RWPE2 (cell line): ENCODE measurements at regions not wholly inside any gene's neighbourhood (a gene's known extent, or its start where the extent isn't known, plus 50 kb on each side); places are given as distances from the start of the nearest gene placed in this dataset.
"Not testable (repeated sequence)": the region's sequence is repeated elsewhere in the genome, so short reads cannot be mapped to it uniquely, and the experiment has no call there.

Experiments
- ATAC-seq: fragments of 200-7000 bp; cut with Tn5 transposase; 3 replicates; pipeline ENCODE4 v1.9.1; 2021; ENCODE audit warnings: low read depth
- DNase-seq: peaks from one replicate; pipeline ENCODE4 v3.0.0-alpha.2; 2020; ENCODE audit warnings: low spot score
- H3K27ac ChIP-seq: fragments of 450-650 bp; 2 replicates; pipeline ENCODE4 v1.5.1; 2017; ENCODE audit warnings: mild to moderate bottlenecking; ENCODE audit not compliant: poor library complexity, severe bottlenecking
- H3K27me3 ChIP-seq: fragments of 250-450 bp; sonication (Bioruptor Pico); 2 replicates; pipeline ENCODE4 v1.5.1; 2021; ENCODE audit warnings: mild to moderate bottlenecking, moderate library complexity; ENCODE audit not compliant: insufficient read depth, poor library complexity, severe bottlenecking
- H3K36me3 ChIP-seq: fragments of 250-450 bp; sonication (Bioruptor Pico); 2 replicates; pipeline ENCODE4 v1.5.1; 2020; ENCODE audit warnings: low read depth, mild to moderate bottlenecking, moderate library complexity
- H3K4me1 ChIP-seq: fragments of 250-450 bp; sonication (Bioruptor Pico); 2 replicates; pipeline ENCODE4 v1.5.1; 2021; ENCODE audit warnings: mild to moderate bottlenecking, moderate library complexity; ENCODE audit not compliant: insufficient read depth, poor library complexity, severe bottlenecking
- H3K4me3 ChIP-seq: fragments of 250-450 bp; sonication (Bioruptor Pico); 2 replicates; pipeline ENCODE4 v1.5.1; 2021; ENCODE audit warnings: mild to moderate bottlenecking, moderate library complexity; ENCODE audit not compliant: severe bottlenecking
- H3K9me3 ChIP-seq: fragments of 250-450 bp; sonication (Bioruptor Pico); 2 replicates; pipeline ENCODE4 v1.5.1; 2021; ENCODE audit warnings: mild to moderate bottlenecking, moderate library complexity; ENCODE audit not compliant: severe bottlenecking
- CTCF ChIP-seq: fragments of 450-650 bp; IDR thresholded peaks from one replicate; pipeline ENCODE4 v1.5.1; 2017; ENCODE audit warnings: mild to moderate bottlenecking, moderate library complexity; ENCODE audit not compliant: poor library complexity, severe bottlenecking

GRCh38 chr21:15295875-15296274 is 231.1 kb upstream of the NRIP1 start:
- Histone ChIP-seq H3K27ac (no peak overlapping the region), H3K9me3 (no peaks in the 10 kb centered on the region), H3K4me1 (peaks cover 16% of the 10 kb centered on the region), H3K4me3 (no peak overlapping the region), H3K36me3 (no peaks in the 10 kb centered on the region), H3K27me3 (no peaks in the 10 kb centered on the region)
- DNase-seq (no peak), ATAC-seq (no peak)
- TF ChIP-seq CTCF, result no peak

- DNase-seq, result no peak
- no peaks in the 10 kb centered on the region for H3K36me3 ChIP-seq
Measured at GRCh38 chr21:15297824-15298223, 233.0 kb upstream of the NRIP1 start.

GRCh38 chr21:15298306-15298705 is 233.5 kb upstream of the NRIP1 start:
- Histone ChIP-seq H3K4me3 (no peak overlapping the region), H3K9me3 (no peaks in the 10 kb centered on the region), H3K36me3 (no peaks in the 10 kb centered on the region), H3K4me1 (peaks cover 14% of the 10 kb centered on the region), H3K27me3 (no peaks in the 10 kb centered on the region), H3K27ac (no peak overlapping the region)
- ATAC-seq, result no peak
- no peak for DNase-seq
- TF ChIP-seq CTCF, result no peak

More at GRCh38 chr21:15297824-15298223, 233.0 kb upstream of the NRIP1 start:
- H3K27ac ChIP-seq, result no peak overlapping the region
- H3K27me3 ChIP-seq, result no peaks in the 10 kb centered on the region
- H3K4me1 ChIP-seq, result peaks cover 13% of the 10 kb centered on the region
- H3K9me3 ChIP-seq, result no peaks in the 10 kb centered on the region
- no peak for ATAC-seq
- no peak for TF ChIP-seq CTCF
- H3K4me3 ChIP-seq, result no peak overlapping the region

GRCh38 chr21:15298755-15299154 is 234.0 kb upstream of the NRIP1 start:
- H3K4me1 ChIP-seq, result peaks cover 13% of the 10 kb centered on the region
- H3K27ac ChIP-seq, H3K4me3 ChIP-seq, H3K9me3 ChIP-seq, H3K36me3 ChIP-seq, ATAC-seq, DNase-seq, H3K27me3 ChIP-seq: not testable (repeated sequence)

GRCh38 chr21:15300131-15300530 is 235.3 kb upstream of the NRIP1 start:
- no peaks in the 10 kb centered on the region for H3K27me3 ChIP-seq
- no peaks in the 10 kb centered on the region for H3K9me3 ChIP-seq
- TF ChIP-seq CTCF, result no peak
- H3K36me3 ChIP-seq, result no peaks in the 10 kb centered on the region
- no peak overlapping the region for H3K27ac ChIP-seq
- H3K4me3 ChIP-seq, result no peak overlapping the region
- ATAC-seq (no peak), DNase-seq (no peak)
- peaks cover 8% of the 10 kb centered on the region for H3K4me1 ChIP-seq
